NAMALWA (cell line): ENCODE measurements at regions not wholly inside any gene's neighbourhood (a gene's known extent, or its start where the extent isn't known, plus 50 kb on each side); places are given as distances from the start of the nearest gene placed in this dataset.
"Not testable (repeated sequence)": the region's sequence is repeated elsewhere in the genome, so short reads cannot be mapped to it uniquely, and the experiment has no call there.

Experiments
- DNase-seq: peaks from one replicate; pipeline ENCODE4 v3.0.0-alpha.2; 2015; ENCODE audit warnings: low spot score

GRCh38 chr21:35800796-35801385, 259.4 kb downstream of the SETD4 start:
- DNase-seq: not testable (repeated sequence)

GRCh38 chr21:35796844-35797243, 263.5 kb downstream of the SETD4 start:
- no peak for DNase-seq

- not testable (repeated sequence) for DNase-seq
These were observed 265.8 kb downstream of the SETD4 start for GRCh38 chr21:35794527-35794926.

- no peak for DNase-seq
These were observed 267.6 kb downstream of the SETD4 start for GRCh38 chr21:35792569-35793305.

- no peak for DNase-seq
These were observed 268.6 kb downstream of the SETD4 start for GRCh38 chr21:35791541-35792325.

- no peak for DNase-seq
These were observed 276.6 kb downstream of the SETD4 start for GRCh38 chr21:35783721-35784120.

- DNase-seq: no peak
These were observed 277.7 kb downstream of the SETD4 start for GRCh38 chr21:35782667-35783066.

GRCh38 chr21:35780983-35781382, 279.3 kb downstream of the SETD4 start:
- no peak for DNase-seq

- no peak for DNase-seq
These were observed 280.4 kb downstream of the SETD4 start for GRCh38 chr21:35779690-35780570.

GRCh38 chr21:35779167-35779566, 281.2 kb downstream of the SETD4 start:
- no peak for DNase-seq

- DNase-seq: no peak
These were observed 283.2 kb downstream of the SETD4 start for GRCh38 chr21:35777081-35777480.

GRCh38 chr21:35775778-35776544, 284.4 kb downstream of the SETD4 start:
- DNase-seq: no peak

- DNase-seq: no peak
These were observed 290.0 kb downstream of the SETD4 start for GRCh38 chr21:35770101-35770945.

- DNase-seq: no peak
These were observed 292.1 kb downstream of the SETD4 start for GRCh38 chr21:35768187-35768586.

- no peak for DNase-seq
These were observed 295.7 kb downstream of the SETD4 start for GRCh38 chr21:35764586-35764985.

GRCh38 chr21:35764077-35764476, 296.2 kb downstream of the SETD4 start:
- DNase-seq: no peak

GRCh38 chr21:35754583-35754982, 305.7 kb downstream of the SETD4 start:
- DNase-seq: no peak

GRCh38 chr21:35753308-35753707, 307.0 kb downstream of the SETD4 start:
- DNase-seq: no peak

- no peak for DNase-seq
These were observed 309.2 kb downstream of the SETD4 start for GRCh38 chr21:35751171-35751570.

GRCh38 chr21:35749904-35750303, 310.4 kb downstream of the SETD4 start:
- no peak for DNase-seq
